AG09309 (cell line): ENCODE measurements at regions not wholly inside any gene's neighbourhood (a gene's known extent, or its start where the extent isn't known, plus 50 kb on each side); places are given as distances from the start of the nearest gene placed in this dataset.

Experiments used
- DNase-seq: peaks from one replicate; pipeline ENCODE4 v3.0.0-alpha.2; 2010; ENCODE audit warnings: low read depth
- H3K4me3 ChIP-seq: 2 replicates; pipeline ENCODE4 v1.5.1; 2011; ENCODE audit warnings: mild to moderate bottlenecking, low read depth, low read length, moderate library complexity; ENCODE audit not compliant: control insufficient read depth
- CTCF ChIP-seq: IDR thresholded peaks from 2 replicates; pipeline ENCODE4 v1.5.1; 2011; ENCODE audit warnings: mild to moderate bottlenecking, low read depth, low read length, inconsistent platforms; ENCODE audit not compliant: insufficient read depth, control insufficient read depth; ENCODE audit errors: missing control alignments

- no peak overlapping the region for H3K4me3 ChIP-seq
- DNase-seq: no peak
- no peak for TF ChIP-seq CTCF
Observed at GRCh38 chr1:2866422-2867086, 65.1 kb upstream of the TTC34 start.

GRCh38 chr1:2867087-2867425 is 65.6 kb upstream of the TTC34 start:
- DNase-seq: no peak
- TF ChIP-seq CTCF: no peak
- no peak overlapping the region for H3K4me3 ChIP-seq

DNA sequence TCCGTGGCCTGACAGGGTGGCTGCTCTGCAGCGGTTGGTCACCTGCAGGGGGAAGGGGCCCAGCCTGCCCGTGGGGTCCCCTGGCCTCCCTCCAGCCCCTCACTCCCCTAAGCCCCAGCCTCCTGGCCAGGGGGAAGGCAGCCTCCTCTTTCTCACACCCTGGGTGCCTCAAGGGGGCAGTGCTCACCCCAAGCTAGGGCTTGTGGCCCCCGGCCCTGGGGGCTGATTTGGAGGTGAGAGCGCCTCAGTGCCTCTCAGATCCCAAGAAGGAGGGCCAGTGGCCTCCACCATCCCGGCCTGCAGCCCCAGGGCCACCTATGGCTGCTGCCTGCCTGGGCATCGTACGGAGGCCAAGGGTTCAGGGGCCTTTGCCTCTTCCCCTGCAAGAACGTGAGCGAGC is 66.4 kb upstream of the TTC34 start:
- DNase-seq: no peak
- no peak for TF ChIP-seq CTCF
- H3K4me3 ChIP-seq: no peak overlapping the region

GRCh38 chr1:2868571-2869195 is 67.2 kb upstream of the TTC34 start:
- TF ChIP-seq CTCF: no peak
- no peak overlapping the region for H3K4me3 ChIP-seq
- DNase-seq: no peak

- no peak overlapping the region for H3K4me3 ChIP-seq
- no peak for DNase-seq
- TF ChIP-seq CTCF: no peak
Observed at GRCh38 chr1:2871246-2871815, 69.8 kb upstream of the TTC34 start.

GRCh38 chr1:2874207-2874606 is 72.7 kb upstream of the TTC34 start:
- DNase-seq: no peak
- no peak overlapping the region for H3K4me3 ChIP-seq
- TF ChIP-seq CTCF: no peak
